ENCODE measurements at regions not wholly inside any gene's neighbourhood (a gene's known extent, or its start where the extent isn't known, plus 50 kb on each side); places are given as distances from the start of the nearest gene placed in this dataset.
"Not testable (repeated sequence)": the region's sequence is repeated elsewhere in the genome, so short reads cannot be mapped to it uniquely, and the experiment has no call there.

- TF ChIP-seq, protein P1, sequence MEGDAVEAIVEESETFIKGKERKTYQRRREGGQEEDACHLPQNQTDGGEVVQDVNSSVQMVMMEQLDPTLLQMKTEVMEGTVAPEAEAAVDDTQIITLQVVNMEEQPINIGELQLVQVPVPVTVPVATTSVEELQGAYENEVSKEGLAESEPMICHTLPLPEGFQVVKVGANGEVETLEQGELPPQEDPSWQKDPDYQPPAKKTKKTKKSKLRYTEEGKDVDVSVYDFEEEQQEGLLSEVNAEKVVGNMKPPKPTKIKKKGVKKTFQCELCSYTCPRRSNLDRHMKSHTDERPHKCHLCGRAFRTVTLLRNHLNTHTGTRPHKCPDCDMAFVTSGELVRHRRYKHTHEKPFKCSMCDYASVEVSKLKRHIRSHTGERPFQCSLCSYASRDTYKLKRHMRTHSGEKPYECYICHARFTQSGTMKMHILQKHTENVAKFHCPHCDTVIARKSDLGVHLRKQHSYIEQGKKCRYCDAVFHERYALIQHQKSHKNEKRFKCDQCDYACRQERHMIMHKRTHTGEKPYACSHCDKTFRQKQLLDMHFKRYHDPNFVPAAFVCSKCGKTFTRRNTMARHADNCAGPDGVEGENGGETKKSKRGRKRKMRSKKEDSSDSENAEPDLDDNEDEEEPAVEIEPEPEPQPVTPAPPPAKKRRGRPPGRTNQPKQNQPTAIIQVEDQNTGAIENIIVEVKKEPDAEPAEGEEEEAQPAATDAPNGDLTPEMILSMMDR (conservative IDR thresholded peaks at IDR 0.05; ENCODE audit: low read depth, low read length) = not testable (repeated sequence)
- not testable (repeated sequence) for TF ChIP-seq EZH2 (IDR thresholded peaks at IDR 0.05; ENCODE audit: borderline replicate concordance, low read depth, low read length, poor library complexity, severe bottlenecking)
Observed at GRCh38 chr9:43139878-43140608, 956.6 kb downstream of the SPATA31A6 start.

Measured in A673 (cell line).